ENCODE measurements at regions not wholly inside any gene's neighbourhood (a gene's known extent, or its start where the extent isn't known, plus 50 kb on each side); places are given as distances from the start of the nearest gene placed in this dataset.
"Not testable (repeated sequence)": the region's sequence is repeated elsewhere in the genome, so short reads cannot be mapped to it uniquely, and the experiment has no call there.

DNA sequence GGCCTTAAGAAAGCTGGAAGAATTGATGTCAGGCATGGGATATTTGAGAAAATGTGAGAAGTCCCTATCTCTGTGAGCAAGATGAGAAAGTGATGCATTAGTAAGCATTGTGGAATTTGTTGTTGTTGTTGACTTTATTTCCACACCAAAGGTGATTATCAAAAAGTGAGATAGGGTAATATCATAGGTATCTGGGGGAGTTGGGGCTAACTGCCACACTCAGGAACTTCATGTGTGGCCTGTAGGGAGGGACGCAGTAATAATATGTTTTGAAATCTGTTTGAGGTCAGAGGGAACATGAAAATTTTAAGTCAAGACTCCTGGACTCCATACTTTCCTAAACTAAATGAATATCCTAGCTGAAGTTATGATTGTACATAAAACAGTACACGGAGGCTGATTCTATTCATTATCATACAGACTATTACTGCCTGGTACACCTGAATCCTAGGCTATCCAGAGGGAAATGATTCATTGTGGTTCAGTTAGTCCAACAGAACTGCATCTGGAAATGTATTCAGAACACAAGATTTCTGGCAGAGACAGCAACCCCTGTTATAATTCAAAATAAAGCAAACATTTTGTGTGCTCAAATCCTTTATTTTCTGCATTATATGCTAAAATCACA is 304.8 kb downstream of the CPS1 start:
- DNase-seq (ENCODE audit: low spot score): no peak

DNA sequence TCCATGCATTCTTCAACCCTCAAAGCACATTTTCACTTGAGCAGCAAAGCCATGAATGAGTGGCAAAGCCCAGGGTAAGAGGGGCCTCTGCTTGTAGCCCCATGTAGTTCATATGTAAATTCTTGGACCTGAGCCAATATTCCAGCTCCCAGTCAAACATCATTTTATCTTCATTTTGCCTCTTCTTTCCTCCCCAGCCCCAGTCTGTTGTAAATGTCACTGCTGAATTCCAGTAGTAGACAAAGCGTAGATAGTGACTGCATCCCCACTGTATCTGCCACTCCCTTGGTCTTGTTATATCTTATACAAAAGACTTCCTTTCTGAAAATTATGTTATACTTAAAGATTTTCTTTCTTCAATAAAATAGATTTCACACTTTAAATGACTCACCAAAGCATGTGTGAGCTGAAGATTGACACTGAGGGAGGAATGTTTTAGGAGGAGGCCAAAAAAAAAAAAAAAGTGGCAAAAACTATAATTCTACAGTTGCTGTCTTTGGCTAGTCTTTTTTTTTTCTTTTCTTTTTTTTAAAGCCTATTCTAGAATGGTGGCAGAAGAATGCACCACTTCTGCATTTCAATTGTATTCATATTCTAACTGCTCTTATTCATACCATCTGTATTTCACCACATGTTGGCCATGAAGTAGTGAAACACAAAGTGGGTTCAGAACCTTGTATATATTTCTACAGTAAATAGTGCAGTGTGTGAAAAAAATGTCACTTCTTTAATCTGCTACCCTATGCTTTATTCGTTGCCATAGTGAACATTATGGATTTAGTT is 306.1 kb downstream of the CPS1 start:
- no peak for DNase-seq (ENCODE audit: low spot score)

DNA sequence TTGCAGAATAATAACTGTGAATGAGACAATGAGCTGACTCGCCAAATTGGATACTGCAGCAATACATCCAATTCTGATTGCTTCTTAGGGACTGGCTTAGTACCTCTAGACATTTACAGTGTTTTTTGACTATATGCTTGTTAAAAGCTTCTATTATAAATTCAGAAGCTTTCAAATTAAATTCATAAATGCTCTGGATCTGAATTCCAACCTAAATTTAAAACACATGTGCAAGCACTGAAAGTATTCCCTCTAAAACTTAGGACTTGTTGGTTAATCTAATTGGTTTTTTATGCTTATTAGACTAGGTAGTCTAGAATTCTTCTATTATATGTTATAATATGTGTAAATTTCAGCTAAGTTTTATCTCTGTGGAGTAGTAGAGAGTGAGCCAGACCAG is 306.9 kb downstream of the CPS1 start:
- no peak for DNase-seq (ENCODE audit: low spot score)

DNA sequence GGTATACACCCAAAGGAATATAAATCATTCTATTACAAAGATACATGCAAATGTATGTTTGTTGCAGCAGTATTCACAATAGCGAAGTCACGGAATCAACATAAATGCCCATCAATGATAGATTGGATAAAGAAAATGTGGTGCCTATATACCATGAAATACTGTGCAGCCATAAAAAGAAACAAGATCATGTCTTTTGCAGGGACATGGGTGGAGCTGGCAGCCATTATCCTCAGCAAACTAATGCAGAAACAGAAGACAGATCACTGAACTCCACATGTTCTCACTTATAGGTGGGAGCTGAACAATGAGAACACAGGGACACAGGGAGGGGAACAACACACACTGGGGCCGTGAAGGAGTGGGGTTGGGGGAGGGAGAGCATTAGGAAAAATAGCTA is 315.2 kb downstream of the CPS1 start:
- DNase-seq (ENCODE audit: low spot score): not testable (repeated sequence)

DNA sequence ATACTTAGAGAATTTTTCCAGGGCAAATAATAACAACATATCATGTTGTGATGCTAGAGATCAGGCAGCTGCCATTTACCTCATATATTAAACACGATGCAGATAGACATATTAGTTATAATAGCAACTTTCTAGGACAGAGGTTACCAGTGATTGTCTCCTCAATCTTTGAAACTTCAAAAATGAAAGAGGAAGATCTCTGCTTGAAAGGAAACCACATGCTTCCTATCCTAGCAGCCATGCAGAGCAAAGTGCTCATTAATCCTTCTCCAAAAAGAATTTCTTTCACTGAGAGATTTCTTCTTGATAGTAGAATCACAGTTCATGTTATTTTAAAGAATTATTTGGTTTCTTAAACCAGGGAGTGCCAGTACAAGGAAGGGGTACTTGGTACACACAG is 317.2 kb downstream of the CPS1 start:
- DNase-seq (ENCODE audit: low spot score): no peak

DNA sequence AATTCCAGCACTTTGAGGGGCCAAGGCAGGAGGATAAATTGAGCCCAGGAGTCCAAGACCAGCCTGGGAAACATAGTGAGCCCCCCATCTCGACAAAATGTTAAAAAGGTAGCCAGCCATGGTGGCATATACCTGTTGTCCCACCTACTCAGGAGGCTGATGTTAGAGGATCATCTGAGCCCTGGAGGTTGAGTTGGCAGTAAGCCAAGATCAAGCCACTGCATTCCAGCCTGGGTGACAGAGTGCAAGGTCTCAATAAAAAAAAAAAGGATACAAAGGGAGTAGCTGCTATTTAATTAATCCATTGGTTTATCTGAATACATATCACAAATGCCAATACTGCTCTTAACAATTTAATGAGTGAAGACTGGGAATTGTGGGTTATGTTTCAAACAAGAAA is 327.8 kb downstream of the CPS1 start:
- DNase-seq (ENCODE audit: low spot score): no peak

DNA sequence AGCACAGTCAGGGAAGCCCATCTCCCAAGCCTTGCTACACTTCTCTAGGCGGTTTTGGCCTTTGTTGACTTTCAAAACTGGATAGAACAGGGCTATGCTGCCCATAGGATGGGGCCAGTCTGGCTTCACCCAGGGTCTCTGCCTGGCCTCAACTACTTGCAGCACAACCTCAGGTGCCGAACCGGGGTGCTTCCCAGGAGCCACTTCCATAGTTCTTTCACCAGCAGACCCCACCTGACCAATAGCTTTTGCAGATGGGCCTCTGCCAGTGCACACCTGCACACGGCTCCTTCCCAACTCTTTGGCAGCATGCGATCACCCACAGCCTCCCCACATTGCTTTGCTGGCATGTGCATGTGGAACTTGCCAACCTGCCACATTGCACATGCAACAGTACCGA is 331.6 kb downstream of the CPS1 start:
- no peak for DNase-seq (ENCODE audit: low spot score)

DNA sequence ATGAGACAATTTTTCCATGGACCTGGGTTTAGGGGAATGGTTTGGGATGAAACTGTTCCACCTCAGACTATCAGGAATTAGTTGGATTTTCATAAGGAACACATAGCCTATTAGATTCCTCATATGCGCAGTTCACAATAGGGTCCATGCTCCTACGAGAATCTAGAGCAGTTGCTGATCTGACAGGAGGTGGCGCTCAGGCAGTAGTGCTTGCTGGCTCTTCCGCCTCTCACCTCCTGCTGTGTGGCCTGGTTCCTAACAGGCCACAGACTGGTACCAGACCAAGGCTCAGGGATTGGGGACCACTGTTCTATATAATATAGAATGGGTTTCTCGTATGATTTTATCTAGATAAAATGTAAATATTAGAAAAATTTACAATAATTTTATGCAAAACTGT is 338.7 kb downstream of the CPS1 start:
- DNase-seq (ENCODE audit: low spot score): no peak

DNA sequence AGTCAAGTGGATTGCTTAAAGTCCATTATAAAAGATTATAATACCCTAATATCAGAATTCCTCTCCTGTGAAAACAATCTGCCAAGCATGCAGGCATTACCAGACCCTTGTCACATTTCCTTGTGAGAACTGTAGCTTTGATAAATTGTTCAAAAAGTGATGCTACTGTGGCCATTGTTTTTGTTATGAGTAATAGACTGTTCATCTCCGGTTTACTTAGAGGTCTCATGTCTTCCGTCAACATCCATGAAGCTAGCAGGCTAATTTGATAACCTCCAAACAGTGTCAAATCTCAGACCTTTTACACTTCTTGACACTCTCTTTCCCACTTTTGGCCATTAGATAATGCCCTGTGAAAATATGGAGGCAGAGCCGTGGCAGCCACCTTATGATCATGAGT is 342.7 kb downstream of the CPS1 start:
- DNase-seq (ENCODE audit: low spot score): no peak

DNA sequence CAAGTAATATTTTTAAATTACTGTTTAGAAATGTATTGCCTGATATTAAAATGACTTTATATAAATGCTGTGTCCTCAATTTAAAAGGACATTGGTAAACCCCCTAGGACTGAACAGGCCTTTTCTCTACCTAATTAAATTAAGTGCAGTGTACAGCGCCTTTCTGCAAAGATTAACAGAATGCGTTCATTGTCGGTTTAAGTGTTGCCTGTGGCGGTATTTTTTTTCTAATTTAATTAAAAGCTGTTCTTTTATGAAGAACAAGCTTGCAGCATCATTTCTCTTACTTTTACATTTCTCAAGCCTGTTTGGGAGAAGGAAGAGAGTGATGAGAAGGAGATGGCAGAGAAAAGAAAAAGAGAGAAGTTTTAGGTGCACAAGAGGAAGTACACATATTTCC is 344.9 kb downstream of the CPS1 start:
- DNase-seq (ENCODE audit: low spot score): no peak

DNA sequence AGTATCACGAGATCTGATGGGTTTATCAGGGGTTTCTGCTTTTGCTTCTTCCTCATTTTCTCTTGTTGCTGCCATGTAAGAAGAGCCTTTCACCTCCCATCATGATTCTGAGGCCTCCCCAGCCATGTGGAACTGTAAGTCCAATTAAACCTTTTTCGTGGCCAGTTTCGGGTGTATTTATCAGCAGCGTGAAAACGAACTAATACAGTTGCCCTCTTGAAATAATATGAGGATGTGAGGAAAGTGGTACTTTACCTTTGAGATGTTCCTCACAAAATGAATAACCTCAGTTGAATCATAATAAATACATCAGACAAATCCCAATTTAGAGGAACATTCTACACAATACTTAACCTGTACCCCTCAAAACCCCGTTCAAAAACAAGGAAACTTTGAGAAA is 356.4 kb downstream of the CPS1 start:
- DNase-seq (ENCODE audit: low spot score): no peak

DNA sequence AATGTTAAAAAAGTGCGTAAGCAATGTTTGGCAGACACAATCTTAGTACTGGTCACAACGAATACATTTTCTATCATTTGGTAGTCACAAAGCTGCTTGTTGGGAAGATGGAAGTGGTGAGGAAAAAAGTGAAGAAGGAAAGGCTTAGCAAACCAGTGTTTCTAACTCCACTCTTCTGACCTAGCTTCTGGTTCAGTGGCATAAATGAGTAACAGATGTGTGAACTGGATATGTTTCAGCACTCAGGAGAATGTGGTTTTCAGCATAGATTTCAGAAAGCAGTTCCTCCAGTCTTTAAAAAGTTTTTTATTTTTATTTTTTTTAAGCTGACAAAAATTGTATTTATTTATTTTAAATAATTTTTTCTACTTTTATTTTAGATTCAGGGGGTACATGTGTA is 357.1 kb downstream of the CPS1 start:
- DNase-seq (ENCODE audit: low spot score): no peak

DNA sequence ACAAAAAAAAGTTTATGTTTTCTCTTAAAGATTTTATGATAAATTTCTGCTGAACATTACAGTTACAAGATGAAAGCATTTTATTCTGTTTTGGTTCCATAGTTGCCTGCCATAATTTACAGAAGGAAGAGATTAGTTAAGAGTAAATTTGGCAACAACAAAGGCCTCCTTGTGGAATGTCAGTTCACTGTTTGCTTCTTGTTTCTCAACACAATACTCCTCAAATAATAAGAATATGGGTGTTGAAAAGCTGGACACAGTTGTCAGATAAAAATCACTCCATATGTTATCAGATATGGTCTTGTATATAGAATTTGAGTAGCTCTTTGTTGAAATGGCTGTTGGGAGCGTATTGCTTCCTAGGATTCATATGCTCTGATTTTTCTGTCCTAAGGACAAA is 359.5 kb downstream of the CPS1 start:
- no peak for DNase-seq (ENCODE audit: low spot score)

DNA sequence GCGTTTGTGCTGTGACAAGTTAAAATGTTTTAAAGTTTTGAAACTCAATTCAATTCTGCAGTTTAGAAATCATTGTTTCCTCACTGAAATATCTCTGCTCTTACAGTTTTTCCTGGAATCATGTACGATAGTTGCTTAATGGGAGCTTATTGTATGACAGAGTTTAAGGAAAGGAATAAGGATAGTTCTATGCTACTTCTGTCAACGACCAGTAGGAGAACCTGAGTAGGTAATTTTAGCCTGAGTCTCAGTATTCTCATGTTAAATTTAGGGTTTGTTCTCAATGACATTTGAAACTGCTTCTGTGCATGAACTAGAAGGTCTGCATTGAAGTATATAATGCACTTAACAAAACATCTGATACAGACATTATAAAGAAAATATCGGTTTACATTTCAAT is 361.1 kb downstream of the CPS1 start:
- DNase-seq (ENCODE audit: low spot score): no peak

DNA sequence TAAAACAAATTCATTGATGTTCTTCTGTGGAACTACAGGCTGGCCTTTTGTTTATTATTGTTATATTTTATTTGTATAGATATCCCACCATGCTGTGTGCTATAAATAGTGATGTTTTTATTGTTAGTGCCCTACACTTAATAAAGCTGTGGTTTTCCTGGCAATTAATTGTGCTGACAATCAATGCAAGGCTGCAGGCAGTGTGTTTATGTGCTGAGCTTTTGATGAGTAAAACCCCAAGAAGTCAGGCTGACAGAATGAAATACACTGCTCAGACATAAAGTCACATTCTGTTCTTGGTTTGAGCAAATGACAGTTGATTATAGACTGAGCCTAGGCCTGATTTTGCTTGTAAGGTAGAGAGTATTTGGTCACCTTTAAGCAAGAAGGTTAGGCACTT is 362.7 kb downstream of the CPS1 start:
- no peak for DNase-seq (ENCODE audit: low spot score)

DNA sequence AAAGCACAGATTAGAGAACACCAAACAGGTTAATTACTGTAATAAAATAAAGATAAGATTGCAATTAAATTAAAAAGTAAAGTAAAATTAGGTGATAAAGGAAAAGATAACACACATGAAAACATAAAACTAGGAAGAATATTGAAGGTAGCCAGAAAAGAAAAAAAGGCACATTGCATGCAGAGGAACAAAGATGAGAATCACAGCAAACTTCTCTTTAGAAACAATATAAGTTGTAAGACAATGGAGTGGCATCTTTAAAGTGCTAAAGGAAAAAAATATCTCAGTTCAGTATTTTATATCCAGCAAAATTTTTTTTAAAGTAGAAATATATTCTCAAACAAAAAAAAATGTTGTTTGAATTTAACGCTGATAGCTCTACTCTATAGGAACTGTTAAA is 366.0 kb downstream of the CPS1 start:
- DNase-seq (ENCODE audit: low spot score): no peak

DNA sequence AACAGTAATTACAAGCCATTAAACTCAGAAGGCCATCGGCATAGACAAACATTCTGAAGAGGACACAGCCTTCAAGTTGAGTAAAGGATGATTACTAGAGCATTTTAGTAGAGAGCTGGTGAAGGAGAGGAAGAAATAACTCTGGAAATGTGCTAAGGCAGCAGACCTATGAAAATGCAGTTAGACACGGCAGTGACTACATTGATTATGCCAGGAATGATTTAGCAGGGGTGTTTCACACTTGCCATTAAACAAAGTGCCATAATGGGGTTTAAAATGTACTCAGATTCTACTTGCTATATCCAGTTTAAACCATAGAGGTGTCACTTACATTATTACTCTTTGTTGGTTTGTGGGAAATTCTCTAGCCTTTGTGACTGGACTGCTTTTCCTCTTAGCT is 372.3 kb downstream of the CPS1 start:
- no peak for DNase-seq (ENCODE audit: low spot score)

DNA sequence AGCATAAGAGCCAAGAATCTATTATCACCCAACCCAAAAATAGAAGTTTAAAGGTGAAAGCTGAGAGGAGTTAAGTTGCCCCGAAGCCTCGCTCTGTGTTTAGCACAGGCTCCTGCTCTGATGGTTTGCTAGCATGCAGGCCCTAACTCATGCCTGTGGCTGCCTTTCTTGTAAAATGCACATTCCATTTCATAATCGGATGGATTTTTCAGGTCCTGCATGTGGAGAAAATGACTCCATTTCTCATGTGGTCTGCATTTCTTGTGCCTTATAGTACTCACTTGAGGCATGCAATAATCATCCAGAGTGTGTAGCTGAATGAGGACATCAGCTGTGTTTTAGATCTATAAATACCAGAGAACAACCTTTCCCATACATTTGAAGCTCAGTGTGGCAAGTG is 381.8 kb downstream of the CPS1 start:
- no peak for DNase-seq (ENCODE audit: low spot score)

DNA sequence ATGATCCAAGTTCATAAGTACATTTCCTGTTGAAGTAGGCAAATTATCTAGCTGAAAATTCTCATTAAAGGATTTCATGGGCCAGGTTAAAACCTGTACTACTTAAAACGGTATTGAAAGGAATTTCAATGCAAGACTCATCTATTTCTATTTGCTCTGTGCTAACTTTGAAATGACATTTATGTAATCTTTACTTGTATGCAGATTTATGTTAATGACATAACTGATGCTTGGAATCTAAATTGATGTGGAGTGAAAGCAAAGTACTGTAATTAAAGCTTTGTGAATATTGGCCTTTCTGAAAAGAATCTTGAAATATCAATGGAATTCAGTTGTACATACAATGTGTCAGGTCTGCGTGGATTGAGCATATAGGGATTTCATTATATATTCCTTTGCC is 390.0 kb downstream of the CPS1 start:
- no peak for DNase-seq (ENCODE audit: low spot score)

DNA sequence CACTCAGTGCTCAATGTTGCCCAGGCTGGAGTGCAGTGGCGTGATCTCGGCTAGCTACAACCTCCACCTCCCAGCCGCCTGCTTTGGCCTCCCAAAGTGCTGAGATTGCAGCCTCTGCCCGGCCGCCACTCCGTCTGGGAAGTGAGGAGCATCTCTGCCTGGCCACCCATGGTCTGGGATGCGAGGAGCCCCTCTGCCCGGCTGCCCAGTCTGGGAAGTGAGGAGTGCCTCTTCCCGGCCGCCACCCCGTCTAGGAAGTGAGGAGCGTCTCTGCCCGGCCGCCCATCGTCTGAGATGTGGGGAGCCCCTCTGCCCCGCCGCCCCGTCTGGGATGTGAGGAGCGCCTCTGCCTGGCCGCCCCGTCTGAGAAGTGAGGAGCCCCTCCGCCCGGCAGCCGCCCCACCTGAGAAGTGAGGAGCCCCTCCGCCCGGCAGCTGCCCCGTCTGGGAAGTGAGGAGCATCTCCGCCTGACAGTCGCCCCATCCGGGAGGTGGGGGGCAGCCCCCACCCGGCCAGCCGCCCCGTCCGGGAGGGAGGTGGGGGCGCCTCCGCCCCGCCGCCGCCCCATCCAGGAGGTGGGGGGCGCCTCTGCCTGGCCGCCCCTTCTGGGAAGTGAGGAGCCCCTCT is 394.1 kb downstream of the CPS1 start:
- DNase-seq (ENCODE audit: low spot score): not testable (repeated sequence)

DNA sequence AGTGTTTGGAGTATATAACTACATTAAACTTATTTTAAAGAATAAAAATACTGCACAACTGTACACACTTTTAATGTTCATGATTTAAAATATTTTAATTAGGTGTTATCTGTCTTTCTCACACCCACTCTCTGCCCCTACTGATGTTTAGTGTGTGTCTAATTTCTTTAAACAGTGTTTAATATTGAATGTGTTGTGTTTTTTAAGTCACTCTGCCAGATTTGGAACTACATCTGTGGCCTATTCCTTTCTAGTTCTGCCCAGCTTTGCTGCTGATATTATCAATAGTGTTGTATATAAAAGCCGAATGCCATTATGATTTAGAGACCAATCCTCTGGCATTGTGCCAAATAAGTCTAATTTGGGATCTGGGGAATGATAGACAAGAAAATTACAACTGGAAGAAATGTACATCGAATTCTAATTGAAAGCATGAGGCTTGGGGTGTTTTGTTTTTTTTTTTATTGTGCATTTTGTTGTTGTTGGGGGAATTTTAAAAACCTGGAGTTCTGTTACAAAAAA is 398.0 kb downstream of the CPS1 start:
- no peak for DNase-seq (ENCODE audit: low spot score)

DNA sequence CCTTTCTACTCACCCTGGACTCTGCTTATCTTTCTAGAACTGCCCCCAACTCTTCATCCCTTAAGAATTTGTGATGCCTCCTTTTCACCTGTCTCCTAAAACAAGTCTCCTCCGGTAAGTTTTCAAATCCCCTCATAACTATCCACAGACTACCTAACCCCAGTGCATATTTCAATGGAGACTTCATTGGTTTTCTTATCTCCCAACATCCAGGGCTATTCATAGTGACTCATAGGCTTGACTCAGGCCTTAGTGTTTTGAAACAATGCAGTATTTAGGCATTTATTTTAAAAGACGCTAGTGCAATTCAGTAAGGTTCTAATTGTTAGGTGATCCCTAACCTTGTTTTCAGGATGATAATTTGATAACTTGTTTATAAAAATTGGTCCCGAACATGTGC is 399.2 kb downstream of the CPS1 start:
- no peak for DNase-seq (ENCODE audit: low spot score)

DNA sequence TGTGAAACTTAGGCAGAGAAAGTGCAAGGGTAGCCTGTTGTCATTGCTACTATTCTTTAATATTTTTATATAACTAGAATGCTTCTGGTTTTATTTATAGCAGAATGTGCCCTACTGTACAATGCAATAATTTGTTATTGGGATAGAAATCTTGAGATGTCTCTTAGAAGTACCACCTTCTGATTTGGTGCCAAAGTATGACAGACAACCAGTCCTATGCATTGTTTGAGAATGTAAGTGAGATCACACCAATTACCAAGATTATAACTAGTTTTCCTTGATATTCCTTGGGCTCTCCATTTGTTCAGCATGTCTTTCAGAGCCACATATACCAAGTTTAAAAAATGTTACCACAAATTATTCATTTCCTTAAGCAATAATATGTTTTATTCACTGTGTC is 399.7 kb downstream of the CPS1 start:
- no peak for DNase-seq (ENCODE audit: low spot score)

Measured in globus pallidus (tissue), 1 donor.